GM23338 (cell line): ENCODE measurements at regions not wholly inside any gene's neighbourhood (a gene's known extent, or its start where the extent isn't known, plus 50 kb on each side); places are given as distances from the start of the nearest gene placed in this dataset.

Source experiments
- ATAC-seq: fragments of 200-7000 bp; cut with Tn5 transposase; 3 replicates; pipeline ENCODE4 v1.9.1; 2020
- DNase-seq: peaks from one replicate; pipeline ENCODE4 v3.0.0-alpha.2; 2015; ENCODE audit warnings: low spot score
- H2AFZ ChIP-seq: fragments of 200-600 bp; sonication (generic); 2 replicates; pipeline ENCODE4 v1.8.0; 2016; ENCODE audit warnings: antibody characterized with exemption, mild to moderate bottlenecking, moderate library complexity
- H3F3A ChIP-seq: fragments of 200-600 bp; sonication (generic); replicated peaks from 2 replicates; pipeline ENCODE4 v1.8.0; 2017; ENCODE audit warnings: antibody characterized with exemption, mixed run types, low read depth
- H3K27ac ChIP-seq: fragments of 200-600 bp; sonication (generic); 2 replicates; pipeline ENCODE4 v1.6.1; 2016; ENCODE audit warnings: low read depth
- H3K27me3 ChIP-seq: fragments of 200-600 bp; sonication (generic); 2 replicates; pipeline ENCODE4 v1.8.0; 2016; ENCODE audit warnings: mild to moderate bottlenecking, mixed run types, moderate library complexity; ENCODE audit not compliant: insufficient read depth
- H3K36me3 ChIP-seq: fragments of 200-600 bp; sonication (generic); 2 replicates; pipeline ENCODE4 v1.8.0; 2016; ENCODE audit warnings: mild to moderate bottlenecking; ENCODE audit not compliant: insufficient read depth
- H3K4me1 ChIP-seq: fragments of 200-600 bp; sonication (generic); 2 replicates; pipeline ENCODE4 v1.8.0; 2016; ENCODE audit warnings: mild to moderate bottlenecking, moderate library complexity; ENCODE audit not compliant: insufficient read depth
- H3K4me2 ChIP-seq: fragments of 200-600 bp; sonication (generic); 2 replicates; pipeline ENCODE4 v1.7.1; 2017; ENCODE audit warnings: mixed run types
- H3K4me3 ChIP-seq: fragments of 200-600 bp; sonication (generic); 2 replicates; pipeline ENCODE4 v1.6.1; 2016; ENCODE audit warnings: mixed run types
- H3K79me2 ChIP-seq: fragments of 200-600 bp; sonication (generic); replicated peaks from 2 replicates; pipeline ENCODE4 v1.8.0; 2017; ENCODE audit warnings: mild to moderate bottlenecking; ENCODE audit not compliant: insufficient read depth
- H3K9me2 ChIP-seq: fragments of 200-600 bp; sonication (generic); 2 replicates; pipeline ENCODE4 v1.8.0; 2017; ENCODE audit not compliant: insufficient read depth
- H4K20me1 ChIP-seq: fragments of 200-600 bp; sonication (generic); replicated peaks from 2 replicates; pipeline ENCODE4 v1.8.0; 2017; ENCODE audit warnings: mild to moderate bottlenecking; ENCODE audit not compliant: insufficient read depth
- H3K27ac Mint-ChIP-seq: 2 replicates; pipeline ENCODE4 v1.8.0; 2020; ENCODE audit warnings: inconsistent platforms, mild to moderate bottlenecking, moderate library complexity, mixed read lengths
- H3K27me3 Mint-ChIP-seq: 3 replicates; pipeline ENCODE4 v1.8.0; 2022; ENCODE audit warnings: low read depth, mild to moderate bottlenecking, moderate library complexity, mixed read lengths, inconsistent platforms; ENCODE audit not compliant: insufficient read depth, poor library complexity
- H3K36me3 Mint-ChIP-seq: 3 replicates; pipeline ENCODE4 v1.8.0; 2021; ENCODE audit warnings: low read depth, mild to moderate bottlenecking, inconsistent platforms, moderate library complexity, mixed read lengths
- H3K4me1 Mint-ChIP-seq: 3 replicates; pipeline ENCODE4 v1.8.0; 2020; ENCODE audit warnings: mild to moderate bottlenecking, inconsistent platforms, mixed read lengths
- H3K4me3 Mint-ChIP-seq: 3 replicates; pipeline ENCODE4 v1.8.0; 2021; ENCODE audit warnings: moderate library complexity, mild to moderate bottlenecking, inconsistent platforms, mixed read lengths
- H3K9me3 Mint-ChIP-seq: 3 replicates; pipeline ENCODE4 v1.8.0; 2020; ENCODE audit warnings: moderate library complexity, mild to moderate bottlenecking, inconsistent platforms, mixed read lengths
- CREB1 ChIP-seq: fragments of 250-450 bp; sonication (Bioruptor Pico); IDR thresholded peaks from 2 replicates; pipeline ENCODE4 v1.5.0; 2020; ENCODE audit warnings: low read depth, mild to moderate bottlenecking, moderate library complexity
- EZH2 ChIP-seq: fragments of 200-600 bp; sonication (generic); IDR thresholded peaks from one replicate; pipeline ENCODE4 v1.8.0; 2017; ENCODE audit warnings: antibody characterized with exemption, mild to moderate bottlenecking, low read depth; ENCODE audit not compliant: unreplicated experiment
- EZH2phosphoT487 ChIP-seq: fragments of 200-600 bp; sonication (generic); IDR thresholded peaks from one replicate; pipeline ENCODE4 v1.8.1; 2018; ENCODE audit warnings: antibody characterized with exemption; ENCODE audit not compliant: unreplicated experiment
- JUNB ChIP-seq: IDR thresholded peaks from one replicate; pipeline ENCODE4 v1.6.1; 2016; ENCODE audit warnings: antibody characterized with exemption; ENCODE audit not compliant: unreplicated experiment
- POLR2AphosphoS5 ChIP-seq: IDR thresholded peaks from 2 replicates; pipeline ENCODE4 v1.6.1; 2016; ENCODE audit warnings: antibody characterized with exemption, low read depth
- STAT1 ChIP-seq: IDR thresholded peaks from one replicate; pipeline ENCODE4 v1.6.1; 2016; ENCODE audit warnings: antibody characterized with exemption; ENCODE audit not compliant: unreplicated experiment
- ZNF114 ChIP-seq: fragments of 250-450 bp; sonication (Bioruptor Pico); IDR thresholded peaks from 2 replicates; pipeline ENCODE4 v1.5.0; 2020; ENCODE audit warnings: mild to moderate bottlenecking, moderate library complexity
- ZNF462 ChIP-seq: fragments of 250-450 bp; sonication (Bioruptor Pico); IDR thresholded peaks from 2 replicates; pipeline ENCODE4 v1.5.0; 2020; ENCODE audit warnings: mild to moderate bottlenecking, moderate library complexity
- TF ChIP-seq, protein P1 (sequence below), 2 experiments: fragments of 200-600 bp in 1 of 2; sonication (generic) in 1 of 2; conservative IDR thresholded peaks; 2 replicates each; pipeline versions ENCODE4 v1.5.1 to v1.6.1; 2016 to 2017; ENCODE audit warnings: antibody characterized with exemption in 2 of 2, low read depth in 2 of 2, mild to moderate bottlenecking in 2 of 2, moderate library complexity in 1 of 2

DNA sequence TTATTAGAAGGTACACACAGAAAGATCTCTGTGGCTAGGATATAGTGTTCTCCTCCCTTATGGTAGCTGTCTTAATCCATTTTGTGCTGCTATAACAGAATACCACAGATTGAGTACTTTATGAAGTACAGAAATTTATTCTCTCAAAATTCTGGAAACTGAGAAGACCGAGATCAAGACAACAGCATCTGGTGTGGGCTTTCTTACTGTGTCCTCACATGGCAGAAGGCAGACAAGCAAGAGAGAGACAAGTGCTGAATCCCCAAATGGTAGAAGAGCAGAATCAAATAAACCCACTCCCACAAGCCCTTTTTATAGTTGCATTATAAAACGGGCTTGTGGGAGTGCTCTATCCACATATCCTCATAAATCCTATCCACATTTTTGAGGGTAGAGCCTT is 373.1 kb downstream of the GABRG1 start:
- no peaks in the 10 kb centered on the region for H3K4me1 Mint-ChIP-seq
- no peak for TF ChIP-seq JUNB
- no peak for TF ChIP-seq EZH2
- TF ChIP-seq CREB1 (CRISPR knock-in tag) = no peak
- TF ChIP-seq EZH2phosphoT487 = no peak
- no peak for TF ChIP-seq STAT1
- TF ChIP-seq ZNF462 = no peak
- TF ChIP-seq ZNF114 (CRISPR knock-in tag) = no peak
- no peak for TF ChIP-seq POLR2AphosphoS5
- TF ChIP-seq, protein P1, sequence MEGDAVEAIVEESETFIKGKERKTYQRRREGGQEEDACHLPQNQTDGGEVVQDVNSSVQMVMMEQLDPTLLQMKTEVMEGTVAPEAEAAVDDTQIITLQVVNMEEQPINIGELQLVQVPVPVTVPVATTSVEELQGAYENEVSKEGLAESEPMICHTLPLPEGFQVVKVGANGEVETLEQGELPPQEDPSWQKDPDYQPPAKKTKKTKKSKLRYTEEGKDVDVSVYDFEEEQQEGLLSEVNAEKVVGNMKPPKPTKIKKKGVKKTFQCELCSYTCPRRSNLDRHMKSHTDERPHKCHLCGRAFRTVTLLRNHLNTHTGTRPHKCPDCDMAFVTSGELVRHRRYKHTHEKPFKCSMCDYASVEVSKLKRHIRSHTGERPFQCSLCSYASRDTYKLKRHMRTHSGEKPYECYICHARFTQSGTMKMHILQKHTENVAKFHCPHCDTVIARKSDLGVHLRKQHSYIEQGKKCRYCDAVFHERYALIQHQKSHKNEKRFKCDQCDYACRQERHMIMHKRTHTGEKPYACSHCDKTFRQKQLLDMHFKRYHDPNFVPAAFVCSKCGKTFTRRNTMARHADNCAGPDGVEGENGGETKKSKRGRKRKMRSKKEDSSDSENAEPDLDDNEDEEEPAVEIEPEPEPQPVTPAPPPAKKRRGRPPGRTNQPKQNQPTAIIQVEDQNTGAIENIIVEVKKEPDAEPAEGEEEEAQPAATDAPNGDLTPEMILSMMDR (conservative IDR thresholded peaks at IDR 0.05; ENCODE audit: low read depth in 2 of 2) = no peak
- no peaks in the 10 kb centered on the region for H3K27me3 Mint-ChIP-seq
- H3K9me3 Mint-ChIP-seq = peaks cover 65% of the 10 kb centered on the region
- no peaks in the 10 kb centered on the region for H3K36me3 Mint-ChIP-seq
- H3K4me2 ChIP-seq = no peak overlapping the region
- H3K27ac Mint-ChIP-seq = no peak overlapping the region
- DNase-seq (no peak), ATAC-seq (no peak)
- H3K9me2 ChIP-seq = no peaks in the 10 kb centered on the region
- no peaks in the 10 kb centered on the region for H4K20me1 ChIP-seq
- H3K79me2 ChIP-seq = no peaks in the 10 kb centered on the region
- no peak overlapping the region for H2AFZ ChIP-seq
- no peaks in the 10 kb centered on the region for H3K4me1 ChIP-seq
- H3K27me3 ChIP-seq = no peaks in the 10 kb centered on the region
- H3K36me3 ChIP-seq = no peaks in the 10 kb centered on the region
- no peak overlapping the region for H3K4me3 Mint-ChIP-seq
- no peaks in the 10 kb centered on the region for H3F3A ChIP-seq
- no peak overlapping the region for H3K27ac ChIP-seq
- H3K4me3 ChIP-seq = no peak overlapping the region
